GM23248 (cell line): ENCODE measurements at regions not wholly inside any gene's neighbourhood (a gene's known extent, or its start where the extent isn't known, plus 50 kb on each side); places are given as distances from the start of the nearest gene placed in this dataset.

Experiments
- EZH2 ChIP-seq: fragments of 200-600 bp; sonication (generic); IDR thresholded peaks from 2 replicates; pipeline ENCODE4 v1.6.1; 2018; ENCODE audit warnings: antibody characterized with exemption, mild to moderate bottlenecking; ENCODE audit not compliant: insufficient read depth, poor library complexity, severe bottlenecking
- EZH2phosphoT487 ChIP-seq: fragments of 200-600 bp; sonication (generic); IDR thresholded peaks from 2 replicates; pipeline ENCODE4 v1.6.1; 2018; ENCODE audit warnings: antibody characterized with exemption, moderate library complexity, mild to moderate bottlenecking, low read depth; ENCODE audit not compliant: insufficient read depth

- TF ChIP-seq EZH2 = no peak
- TF ChIP-seq EZH2phosphoT487 = no peak
Observed at GRCh38 chr12:114291389-114292060, 114.4 kb downstream of the TBX5 start.
